Fibroblast of pulmonary artery (primary cell): ENCODE measurements at regions not wholly inside any gene's neighbourhood (a gene's known extent, or its start where the extent isn't known, plus 50 kb on each side); places are given as distances from the start of the nearest gene placed in this dataset.

Experiments used
- DNase-seq: peaks from one replicate; pipeline ENCODE4 v3.0.0-alpha.2; 2010; ENCODE audit warnings: low read depth
- H3K4me3 ChIP-seq: replicated peaks from 2 replicates; pipeline ENCODE4 v1.5.1; 2011; ENCODE audit warnings: low read depth, mild to moderate bottlenecking, control low read depth, low read length, moderate library complexity
- TF ChIP-seq, protein P1 (sequence below): IDR thresholded peaks from 2 replicates; pipeline ENCODE4 v1.5.1; 2011; ENCODE audit warnings: mild to moderate bottlenecking, control low read depth, low read length, inconsistent platforms; ENCODE audit errors: missing control alignments

DNA sequence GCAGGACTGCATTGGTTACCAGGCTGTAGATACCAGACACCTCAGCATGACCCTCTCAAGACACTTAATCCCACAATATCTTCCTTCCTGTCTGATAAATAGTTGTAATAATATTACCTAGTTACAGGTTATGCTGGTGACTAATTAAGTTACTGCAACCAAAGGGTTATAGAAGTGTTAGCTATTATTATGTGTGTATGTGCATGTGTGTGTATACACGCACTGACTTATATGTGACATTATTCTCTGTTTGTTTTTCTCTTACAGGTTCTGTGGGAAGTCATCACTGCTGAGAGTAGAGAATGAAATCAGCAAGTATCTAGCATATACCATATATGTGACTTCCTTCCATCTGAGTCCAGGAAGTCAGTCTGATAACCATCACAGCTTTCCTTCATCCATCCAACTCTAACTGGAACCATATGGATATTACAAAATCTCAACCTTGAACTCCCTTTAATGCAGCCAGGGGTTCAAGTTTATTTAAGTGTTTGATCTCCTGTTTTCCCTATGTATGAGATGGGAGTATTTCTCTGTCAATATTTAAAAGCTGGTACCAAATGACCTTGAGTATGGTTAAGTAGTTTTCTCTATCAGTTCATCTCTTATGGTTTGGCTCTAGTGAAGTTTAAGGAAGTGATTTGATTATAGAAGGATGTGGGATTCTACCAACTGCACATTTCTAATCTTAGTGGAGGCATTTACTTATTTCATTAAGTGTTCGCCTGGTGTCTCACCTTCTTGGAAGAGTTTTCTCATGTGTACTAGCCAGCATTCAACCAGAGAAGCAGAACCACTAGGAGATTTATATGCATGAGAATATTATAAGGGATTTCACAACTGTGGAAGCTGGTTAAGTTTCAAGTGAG lies 313.2 kb downstream of the HIVEP2 start:
- TF ChIP-seq, protein P1, sequence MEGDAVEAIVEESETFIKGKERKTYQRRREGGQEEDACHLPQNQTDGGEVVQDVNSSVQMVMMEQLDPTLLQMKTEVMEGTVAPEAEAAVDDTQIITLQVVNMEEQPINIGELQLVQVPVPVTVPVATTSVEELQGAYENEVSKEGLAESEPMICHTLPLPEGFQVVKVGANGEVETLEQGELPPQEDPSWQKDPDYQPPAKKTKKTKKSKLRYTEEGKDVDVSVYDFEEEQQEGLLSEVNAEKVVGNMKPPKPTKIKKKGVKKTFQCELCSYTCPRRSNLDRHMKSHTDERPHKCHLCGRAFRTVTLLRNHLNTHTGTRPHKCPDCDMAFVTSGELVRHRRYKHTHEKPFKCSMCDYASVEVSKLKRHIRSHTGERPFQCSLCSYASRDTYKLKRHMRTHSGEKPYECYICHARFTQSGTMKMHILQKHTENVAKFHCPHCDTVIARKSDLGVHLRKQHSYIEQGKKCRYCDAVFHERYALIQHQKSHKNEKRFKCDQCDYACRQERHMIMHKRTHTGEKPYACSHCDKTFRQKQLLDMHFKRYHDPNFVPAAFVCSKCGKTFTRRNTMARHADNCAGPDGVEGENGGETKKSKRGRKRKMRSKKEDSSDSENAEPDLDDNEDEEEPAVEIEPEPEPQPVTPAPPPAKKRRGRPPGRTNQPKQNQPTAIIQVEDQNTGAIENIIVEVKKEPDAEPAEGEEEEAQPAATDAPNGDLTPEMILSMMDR = no peak
- no peak overlapping the region for H3K4me3 ChIP-seq
- DNase-seq = no peak

DNA sequence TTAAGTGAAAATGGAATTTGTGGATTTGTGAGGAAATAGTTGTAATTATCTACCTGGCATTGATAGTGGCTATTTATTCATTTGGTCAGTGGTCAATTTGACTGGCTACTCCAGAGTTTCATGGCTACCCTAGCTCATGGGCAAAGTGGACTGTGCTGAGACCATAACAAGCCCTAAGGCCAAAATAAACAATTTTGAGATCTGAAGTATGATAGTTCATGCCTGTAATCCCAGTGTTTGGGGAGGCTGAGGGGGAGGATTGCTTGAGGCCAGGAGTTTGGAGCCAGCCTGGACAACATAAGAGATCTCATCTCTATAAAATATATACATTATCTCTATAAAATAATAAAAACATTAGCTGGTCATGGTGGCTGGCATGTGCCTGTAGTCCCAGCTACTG lies 311.7 kb downstream of the HIVEP2 start:
- TF ChIP-seq, protein P1 = no peak
- no peak overlapping the region for H3K4me3 ChIP-seq
- DNase-seq = no peak

DNA sequence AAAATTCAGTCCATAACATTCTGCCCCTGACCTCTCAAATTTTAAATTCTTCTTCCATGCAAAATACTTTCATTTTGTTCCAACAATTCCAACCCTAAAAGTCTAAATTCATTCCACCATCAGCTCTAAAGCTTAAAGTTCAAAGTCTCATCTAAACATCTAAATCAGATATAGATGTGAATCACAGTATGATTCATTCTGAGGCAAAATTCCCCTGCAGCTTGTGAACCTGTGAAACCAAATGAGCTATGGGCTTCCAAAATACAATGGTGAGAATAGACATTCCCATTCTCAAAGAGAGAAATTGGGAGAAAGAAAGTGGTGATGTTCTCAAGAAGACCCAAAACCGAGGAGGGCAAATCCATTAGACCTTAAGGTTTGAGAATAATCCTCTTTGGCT lies 309.8 kb downstream of the HIVEP2 start:
- TF ChIP-seq, protein P1 = no peak
- no peak for DNase-seq
- H3K4me3 ChIP-seq = no peak overlapping the region

DNA sequence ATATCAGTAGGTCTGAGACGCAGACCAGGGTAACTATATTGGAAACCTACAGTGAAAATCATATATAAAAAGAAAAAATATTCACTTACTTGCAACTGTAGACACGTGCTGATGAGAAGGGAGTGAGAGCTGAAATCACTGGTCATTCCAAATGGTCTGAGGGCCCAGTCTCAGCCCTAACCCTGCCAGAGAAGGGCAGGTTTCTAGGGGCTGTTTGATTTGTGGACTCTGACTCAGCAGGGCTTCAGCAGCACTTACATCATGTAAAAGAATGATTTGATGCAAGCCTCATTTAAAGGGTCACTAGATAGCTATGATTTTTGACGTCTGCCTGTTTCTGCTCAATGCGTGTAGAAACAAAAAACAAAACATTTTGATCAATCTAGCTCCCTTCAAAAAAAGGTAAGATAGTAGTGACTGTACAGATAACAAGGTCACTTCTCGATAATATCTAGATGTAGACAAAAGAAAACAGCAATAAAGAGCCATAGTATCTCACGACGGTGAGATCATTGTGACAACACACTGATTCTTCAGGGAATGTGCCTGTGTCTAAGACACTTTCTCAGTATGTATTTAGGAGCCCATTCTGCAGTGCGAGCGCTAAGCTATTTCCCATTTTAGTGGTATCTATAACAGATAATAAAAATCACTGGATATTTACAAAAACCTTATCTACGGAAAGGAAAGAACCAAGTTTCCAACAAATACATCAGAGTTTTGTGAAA lies 307.2 kb downstream of the HIVEP2 start:
- no peak overlapping the region for H3K4me3 ChIP-seq
- TF ChIP-seq, protein P1 = no peak
- no peak for DNase-seq

DNA sequence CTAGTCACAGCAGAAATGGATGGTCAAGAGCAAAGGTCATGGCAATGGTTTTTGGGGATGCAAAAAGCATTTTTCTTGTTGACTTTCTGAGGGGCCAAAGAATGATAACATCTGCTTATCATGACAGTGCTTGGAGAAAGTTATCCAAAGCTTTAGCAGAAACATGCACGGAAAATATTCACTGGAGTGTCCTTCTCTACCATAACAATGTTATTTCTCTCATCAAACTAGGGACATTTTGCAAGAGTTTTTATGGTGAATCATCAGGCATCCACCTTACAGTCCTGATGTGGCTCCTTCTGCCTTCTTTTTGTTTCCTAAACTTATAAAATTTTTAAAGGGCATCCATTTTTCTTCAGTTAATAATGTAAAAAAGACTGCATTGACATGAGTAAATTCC lies 302.3 kb downstream of the HIVEP2 start:
- no peak overlapping the region for H3K4me3 ChIP-seq
- DNase-seq = no peak
- TF ChIP-seq, protein P1 = no peak

DNA sequence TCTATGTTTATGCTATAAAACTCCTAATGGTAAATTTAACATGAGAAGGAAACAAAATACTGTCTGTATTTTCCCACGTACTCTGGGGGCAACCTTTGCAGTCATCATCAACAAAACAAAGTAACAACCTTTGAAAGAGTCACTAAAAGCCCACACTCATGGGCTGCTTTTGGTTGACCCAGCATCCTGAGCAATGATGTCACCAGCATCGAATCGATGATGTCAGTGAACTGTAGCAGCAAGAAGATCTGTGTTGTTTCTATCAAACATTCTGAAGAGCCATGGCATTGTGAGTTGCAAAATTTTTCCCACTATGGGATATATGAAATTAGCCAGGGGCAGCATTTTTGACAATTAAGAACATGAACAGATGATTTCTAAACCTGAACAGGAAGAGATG lies 300.1 kb downstream of the HIVEP2 start:
- H3K4me3 ChIP-seq = no peak overlapping the region
- TF ChIP-seq, protein P1 = no peak
- DNase-seq = no peak

DNA sequence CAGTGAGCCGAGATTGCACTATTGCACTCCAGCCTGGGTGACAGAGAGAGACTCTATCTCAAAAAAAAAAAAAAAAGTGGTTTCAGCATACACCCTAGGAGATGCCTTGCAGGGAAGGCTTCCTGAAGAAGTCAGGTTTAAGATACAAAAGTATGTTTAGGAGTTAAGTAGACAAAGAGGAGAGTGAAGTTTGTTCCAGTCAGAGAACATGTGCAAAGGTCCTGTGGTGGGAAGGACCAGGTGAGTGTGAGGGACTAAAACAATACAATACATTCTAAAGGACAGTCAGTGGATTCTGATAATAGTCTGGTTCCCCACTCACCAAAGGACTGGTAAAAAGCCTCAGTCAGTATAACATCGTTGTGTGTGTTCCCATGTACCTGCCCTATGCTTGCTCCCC lies 299.3 kb downstream of the HIVEP2 start:
- DNase-seq = no peak
- TF ChIP-seq, protein P1 = no peak
- no peak overlapping the region for H3K4me3 ChIP-seq
